ENCODE measurements at regions not wholly inside any gene's neighbourhood (a gene's known extent, or its start where the extent isn't known, plus 50 kb on each side); places are given as distances from the start of the nearest gene placed in this dataset.
"Not testable (repeated sequence)": the region's sequence is repeated elsewhere in the genome, so short reads cannot be mapped to it uniquely, and the experiment has no call there.

DNA sequence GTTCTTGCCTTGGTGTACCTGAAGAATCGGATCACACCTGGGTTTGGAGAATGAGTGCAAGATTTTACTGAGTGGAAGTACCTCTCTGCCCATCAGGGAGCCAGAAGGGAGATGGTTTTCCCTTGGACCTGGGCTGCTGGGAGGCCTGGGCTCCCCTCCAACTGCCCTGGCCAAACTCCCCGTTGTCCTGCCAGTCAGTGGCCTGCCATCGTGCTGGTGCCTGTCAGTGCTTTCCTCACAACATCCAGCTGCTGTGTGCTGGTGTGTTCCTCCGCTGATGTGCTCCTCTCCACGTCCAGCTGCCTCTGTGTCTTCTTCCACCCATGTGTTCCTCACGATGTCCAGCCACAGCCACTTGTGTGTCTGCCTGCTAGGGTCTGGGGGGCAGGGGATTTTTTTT lies 87.9 kb upstream of the CLPB start:
- H4K20me1 ChIP-seq (ENCODE audit: insufficient read depth, low read length) = no peaks in the 10 kb centered on the region
- no peaks in the 10 kb centered on the region for H3K4me1 ChIP-seq (ENCODE audit: insufficient read depth, low read length, severe bottlenecking)
- no peaks in the 10 kb centered on the region for H3K36me3 ChIP-seq (ENCODE audit: insufficient read depth, low read length)
- H2AFZ ChIP-seq (ENCODE audit: low read length) = no peak overlapping the region
- no peaks in the 10 kb centered on the region for H3K9me2 ChIP-seq (ENCODE audit: low read depth, low read length)
- H3F3A ChIP-seq (ENCODE audit: insufficient read depth, low read length) = no peaks in the 10 kb centered on the region
- no peaks in the 10 kb centered on the region; the same call in none of the 2 replicates for H3K27me3 ChIP-seq (ENCODE audit: insufficient read depth, low read length)
- H3K4me3 ChIP-seq (ENCODE audit: low read depth, low read length, poor library complexity, severe bottlenecking) = no peak overlapping the region
- H3K9ac ChIP-seq (ENCODE audit: low read length) = no peak overlapping the region
- no peak overlapping the region for H3K27ac ChIP-seq (ENCODE audit: low read depth, low read length, poor library complexity, severe bottlenecking)
- H3K4me2 ChIP-seq (ENCODE audit: low read length) = no peak overlapping the region
- H3K79me2 ChIP-seq (ENCODE audit: insufficient read depth, low read length) = no peaks in the 10 kb centered on the region
- no peaks in the 10 kb centered on the region for H3K9me3 ChIP-seq (ENCODE audit: low read length)
- TF ChIP-seq, protein P1, sequence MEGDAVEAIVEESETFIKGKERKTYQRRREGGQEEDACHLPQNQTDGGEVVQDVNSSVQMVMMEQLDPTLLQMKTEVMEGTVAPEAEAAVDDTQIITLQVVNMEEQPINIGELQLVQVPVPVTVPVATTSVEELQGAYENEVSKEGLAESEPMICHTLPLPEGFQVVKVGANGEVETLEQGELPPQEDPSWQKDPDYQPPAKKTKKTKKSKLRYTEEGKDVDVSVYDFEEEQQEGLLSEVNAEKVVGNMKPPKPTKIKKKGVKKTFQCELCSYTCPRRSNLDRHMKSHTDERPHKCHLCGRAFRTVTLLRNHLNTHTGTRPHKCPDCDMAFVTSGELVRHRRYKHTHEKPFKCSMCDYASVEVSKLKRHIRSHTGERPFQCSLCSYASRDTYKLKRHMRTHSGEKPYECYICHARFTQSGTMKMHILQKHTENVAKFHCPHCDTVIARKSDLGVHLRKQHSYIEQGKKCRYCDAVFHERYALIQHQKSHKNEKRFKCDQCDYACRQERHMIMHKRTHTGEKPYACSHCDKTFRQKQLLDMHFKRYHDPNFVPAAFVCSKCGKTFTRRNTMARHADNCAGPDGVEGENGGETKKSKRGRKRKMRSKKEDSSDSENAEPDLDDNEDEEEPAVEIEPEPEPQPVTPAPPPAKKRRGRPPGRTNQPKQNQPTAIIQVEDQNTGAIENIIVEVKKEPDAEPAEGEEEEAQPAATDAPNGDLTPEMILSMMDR (IDR thresholded peaks at IDR 0.05; ENCODE audit: low read length) = no peak
- no peak for TF ChIP-seq EZH2 (IDR thresholded peaks at IDR 0.05; ENCODE audit: borderline replicate concordance, low read length)

DNA sequence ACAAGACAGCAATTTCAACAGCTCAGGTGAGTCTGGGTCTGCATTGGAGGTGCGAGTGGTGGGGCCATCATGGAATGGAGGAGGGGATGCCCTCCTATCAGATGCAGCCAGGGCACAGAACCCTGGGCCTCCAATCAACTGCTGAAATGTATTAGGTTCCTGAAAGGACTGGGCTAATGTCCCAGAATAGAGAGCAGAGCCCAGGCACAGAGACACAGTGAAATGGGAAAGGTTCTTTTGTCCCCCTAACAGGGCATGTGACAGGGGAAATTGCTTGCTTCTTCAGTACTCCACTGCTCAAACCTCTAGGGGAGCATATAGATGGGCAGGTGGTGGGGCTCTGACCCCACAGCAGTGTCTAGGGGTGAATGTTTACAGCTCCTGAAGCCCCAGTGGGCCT lies 87.3 kb upstream of the CLPB start:
- Histone ChIP-seq H3K4me2 (ENCODE audit: low read length) (no peak overlapping the region), H3K9ac (ENCODE audit: low read length) (no peak overlapping the region), H3K4me3 (ENCODE audit: low read depth, low read length, poor library complexity, severe bottlenecking) (no peak overlapping the region), H2AFZ (ENCODE audit: low read length) (no peak overlapping the region), H3K9me2 (ENCODE audit: low read depth, low read length) (no peaks in the 10 kb centered on the region), H3K9me3 (ENCODE audit: low read length) (no peaks in the 10 kb centered on the region), H3K27ac (ENCODE audit: low read depth, low read length, poor library complexity, severe bottlenecking) (no peak overlapping the region), H3K4me1 (ENCODE audit: insufficient read depth, low read length, severe bottlenecking) (no peaks in the 10 kb centered on the region), H3K27me3 (ENCODE audit: insufficient read depth, low read length) (no peaks in the 10 kb centered on the region; the same call in none of the 2 replicates), H3K36me3 (ENCODE audit: insufficient read depth, low read length) (no peaks in the 10 kb centered on the region), H3K79me2 (ENCODE audit: insufficient read depth, low read length) (no peaks in the 10 kb centered on the region), H4K20me1 (ENCODE audit: insufficient read depth, low read length) (no peaks in the 10 kb centered on the region), H3F3A (ENCODE audit: insufficient read depth, low read length) (no peaks in the 10 kb centered on the region)
- TF ChIP-seq, protein P1 (IDR thresholded peaks at IDR 0.05; ENCODE audit: low read length) = no peak
- TF ChIP-seq EZH2 (IDR thresholded peaks at IDR 0.05; ENCODE audit: borderline replicate concordance, low read length) = no peak

DNA sequence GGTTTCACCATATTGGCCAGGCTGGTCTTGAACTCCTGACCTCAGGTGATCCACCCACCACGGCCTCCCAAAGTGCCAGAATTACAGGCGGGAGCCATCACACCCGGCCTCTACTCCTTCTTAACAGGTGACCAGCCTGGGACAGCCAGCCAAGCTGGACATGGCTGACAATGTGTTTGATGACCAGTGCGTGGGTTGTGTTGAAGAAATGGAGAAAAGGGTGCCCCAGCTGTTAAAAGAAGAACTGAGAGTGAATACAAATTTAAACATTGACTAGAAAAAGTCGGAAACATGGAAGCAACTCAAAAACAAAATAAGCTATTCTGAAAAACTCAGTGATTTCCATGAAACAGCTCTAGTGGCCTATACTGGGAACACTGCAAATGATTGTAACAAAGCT lies 86.5 kb upstream of the CLPB start:
- no peaks in the 10 kb centered on the region for H4K20me1 ChIP-seq (ENCODE audit: insufficient read depth, low read length)

DNA sequence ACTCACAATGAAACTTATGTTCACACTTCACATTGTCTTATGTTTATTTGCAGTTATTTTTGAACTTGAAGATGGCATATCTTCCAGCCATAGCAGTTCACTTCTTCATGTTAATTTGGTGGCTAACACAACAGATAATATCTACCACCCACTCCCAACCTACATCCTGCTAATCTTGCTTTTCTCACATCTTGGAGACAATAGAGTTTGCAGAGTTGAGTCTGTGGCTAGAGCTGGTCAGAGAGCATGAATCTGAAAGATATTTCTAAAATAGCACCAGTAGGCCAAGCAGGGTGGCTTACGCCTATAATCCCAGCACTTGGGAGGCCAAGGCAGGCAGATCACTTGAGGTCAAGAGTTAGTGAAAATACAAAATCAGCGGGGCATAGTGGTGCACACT lies 85.6 kb upstream of the CLPB start:
- H3K27me3 ChIP-seq (ENCODE audit: insufficient read depth, low read length); H3K4me2 ChIP-seq (ENCODE audit: low read length); H3F3A ChIP-seq (ENCODE audit: insufficient read depth, low read length); H3K9me2 ChIP-seq (ENCODE audit: low read depth, low read length); H3K4me3 ChIP-seq (ENCODE audit: low read depth, low read length, poor library complexity, severe bottlenecking); H3K36me3 ChIP-seq (ENCODE audit: insufficient read depth, low read length); H3K4me1 ChIP-seq (ENCODE audit: insufficient read depth, low read length, severe bottlenecking); H2AFZ ChIP-seq (ENCODE audit: low read length); H4K20me1 ChIP-seq (ENCODE audit: insufficient read depth, low read length); H3K9me3 ChIP-seq (ENCODE audit: low read length); H3K9ac ChIP-seq (ENCODE audit: low read length); H3K79me2 ChIP-seq (ENCODE audit: insufficient read depth, low read length); H3K27ac ChIP-seq (ENCODE audit: low read depth, low read length, poor library complexity, severe bottlenecking): not testable (repeated sequence)

More for the DNA sequence above, 86.5 kb upstream of the CLPB start:
- Histone ChIP-seq H3K4me3 (ENCODE audit: low read depth, low read length, poor library complexity, severe bottlenecking) (no peak overlapping the region), H2AFZ (ENCODE audit: low read length) (no peak overlapping the region), H3K9me3 (ENCODE audit: low read length) (no peaks in the 10 kb centered on the region), H3K4me1 (ENCODE audit: insufficient read depth, low read length, severe bottlenecking) (no peaks in the 10 kb centered on the region), H3K27me3 (ENCODE audit: insufficient read depth, low read length) (no peaks in the 10 kb centered on the region; the same call in none of the 2 replicates), H3F3A (ENCODE audit: insufficient read depth, low read length) (no peaks in the 10 kb centered on the region), H3K9me2 (ENCODE audit: low read depth, low read length) (no peaks in the 10 kb centered on the region), H3K36me3 (ENCODE audit: insufficient read depth, low read length) (no peaks in the 10 kb centered on the region), H3K9ac (ENCODE audit: low read length) (no peak overlapping the region), H3K79me2 (ENCODE audit: insufficient read depth, low read length) (no peaks in the 10 kb centered on the region), H3K4me2 (ENCODE audit: low read length) (no peak overlapping the region), H3K27ac (ENCODE audit: low read depth, low read length, poor library complexity, severe bottlenecking) (no peak overlapping the region)
- TF ChIP-seq EZH2 (IDR thresholded peaks at IDR 0.05; ENCODE audit: borderline replicate concordance, low read length) = no peak
- TF ChIP-seq, protein P1 (IDR thresholded peaks at IDR 0.05; ENCODE audit: low read length) = no peak
